Sigmoid colon (tissue), 6 donors: ENCODE measurements at regions not wholly inside any gene's neighbourhood (a gene's known extent, or its start where the extent isn't known, plus 50 kb on each side); places are given as distances from the start of the nearest gene placed in this dataset.

ENCODE experiments used
- DNase-seq: peaks from one replicate; pipeline ENCODE4 v3.0.0-alpha.2; 2019
- H3K27ac ChIP-seq, 4 donors: fragments of 200-600 bp; sonication (generic); one replicate each; pipeline ENCODE4 v1.5.1; 2016 to 2019; ENCODE audit warnings: mild to moderate bottlenecking in 1 of 4
- H3K27me3 ChIP-seq, 3 donors: fragments of 200-600 bp; sonication (generic); one replicate each; pipeline ENCODE4 v1.5.1; 2019; ENCODE audit warnings: mild to moderate bottlenecking in 1 of 3
- H3K36me3 ChIP-seq, 4 donors: fragments of 200-600 bp; sonication (generic); one replicate each; pipeline ENCODE4 v1.5.1; 2016 to 2019
- H3K4me1 ChIP-seq, 4 donors: fragments of 200-600 bp; sonication (generic); one replicate each; pipeline ENCODE4 v1.5.1; 2017 to 2019
- H3K4me3 ChIP-seq, 4 donors: fragments of 200-600 bp; sonication (generic); one replicate each; pipeline ENCODE4 v1.5.1; 2017 to 2019; ENCODE audit warnings: mild to moderate bottlenecking in 2 of 4, moderate library complexity in 1 of 4
- H3K9me3 ChIP-seq, 4 donors: fragments of 200-600 bp in 3 of 4; sonication (generic) in 3 of 4; one replicate each; pipeline versions ENCODE4 v1.5.1 to v1.6.1; 2013 to 2019
- EP300 ChIP-seq, 4 donors: sonication (generic); formaldehyde crosslinking; IDR thresholded peaks; one replicate each; pipeline ENCODE4 v1.6.1; 2017; ENCODE audit warnings: antibody characterized with exemption in 4 of 4
- POLR2A ChIP-seq, 2 donors: fragments of 450-650 bp; IDR thresholded peaks; one replicate each; pipeline ENCODE4 v1.6.1; 2016; ENCODE audit warnings: antibody characterized with exemption in 2 of 2, mild to moderate bottlenecking in 2 of 2, moderate library complexity in 2 of 2
- POLR2AphosphoS5 ChIP-seq, 4 donors: sonication (generic); formaldehyde crosslinking; IDR thresholded peaks; one replicate each; pipeline ENCODE4 v1.6.1; 2017; ENCODE audit warnings: antibody characterized with exemption in 4 of 4
- WGBS, 2 donors: extraction: QIAGEN DNeasy Blood & Tissue Kit; methylation state at CpG; one replicate each; pipeline ENCODE4 v1.1.7; 2013; 5-methylcytosine and 5-hydroxymethylcytosine counted together
- intact Hi-C: fragments of 100-400 bp; cut with DNase I; formaldehyde crosslinking; loops from one replicate; pipeline ENCODE4 v1.15.1; 2023
- TF ChIP-seq, protein P1 (sequence below), 4 experiments: fragments of 450-650 bp in 3 of 4; fragments of 200-600 bp in 1 of 4; IDR thresholded peaks; one replicate each; pipeline ENCODE4 v1.5.1; 2016 to 2019; ENCODE audit warnings: antibody characterized with exemption in 4 of 4, mild to moderate bottlenecking in 3 of 4, moderate library complexity in 2 of 4
- donor health status: healthy with polysubstance abuse.
- donor health status: healthy.

DNA sequence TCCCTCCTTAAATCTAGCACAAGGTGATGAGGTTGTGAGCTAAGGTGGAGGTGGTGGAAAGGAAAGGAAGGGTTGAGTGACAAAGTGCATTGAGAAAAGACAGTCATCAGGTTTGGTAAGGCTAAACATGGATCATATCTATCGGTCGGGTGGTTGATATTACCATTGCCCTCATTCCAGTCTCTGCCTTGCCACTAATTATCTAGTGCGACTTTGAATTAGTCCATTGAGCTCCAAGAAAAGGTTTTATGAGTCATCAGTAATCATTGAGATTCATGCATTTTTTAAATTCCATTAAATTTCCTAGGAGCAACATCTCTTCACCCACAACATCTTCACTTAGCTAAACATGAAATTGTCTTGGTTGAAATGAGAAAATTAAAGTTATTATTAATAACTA, 68.9 kb upstream of the FRMD4A start:
- DNase-seq, result no peak
- Histone ChIP-seq H3K36me3 (no peaks in the 10 kb centered on the region), H3K4me3 (no peak overlapping the region), H3K9me3 (no peaks in the 10 kb centered on the region), H3K27me3 (no peaks in the 10 kb centered on the region), H3K4me1 (peaks cover 0 to 9% (median 5%) of the 10 kb centered on the region in 4 donors), H3K27ac (no peak overlapping the region)
- intact Hi-C loops, result no loop called here
- TF ChIP-seq EP300 (IDR thresholded peaks at IDR 0.05), result no peak
- no peak for TF ChIP-seq POLR2A (IDR thresholded peaks at IDR 0.05)
- TF ChIP-seq, protein P1, sequence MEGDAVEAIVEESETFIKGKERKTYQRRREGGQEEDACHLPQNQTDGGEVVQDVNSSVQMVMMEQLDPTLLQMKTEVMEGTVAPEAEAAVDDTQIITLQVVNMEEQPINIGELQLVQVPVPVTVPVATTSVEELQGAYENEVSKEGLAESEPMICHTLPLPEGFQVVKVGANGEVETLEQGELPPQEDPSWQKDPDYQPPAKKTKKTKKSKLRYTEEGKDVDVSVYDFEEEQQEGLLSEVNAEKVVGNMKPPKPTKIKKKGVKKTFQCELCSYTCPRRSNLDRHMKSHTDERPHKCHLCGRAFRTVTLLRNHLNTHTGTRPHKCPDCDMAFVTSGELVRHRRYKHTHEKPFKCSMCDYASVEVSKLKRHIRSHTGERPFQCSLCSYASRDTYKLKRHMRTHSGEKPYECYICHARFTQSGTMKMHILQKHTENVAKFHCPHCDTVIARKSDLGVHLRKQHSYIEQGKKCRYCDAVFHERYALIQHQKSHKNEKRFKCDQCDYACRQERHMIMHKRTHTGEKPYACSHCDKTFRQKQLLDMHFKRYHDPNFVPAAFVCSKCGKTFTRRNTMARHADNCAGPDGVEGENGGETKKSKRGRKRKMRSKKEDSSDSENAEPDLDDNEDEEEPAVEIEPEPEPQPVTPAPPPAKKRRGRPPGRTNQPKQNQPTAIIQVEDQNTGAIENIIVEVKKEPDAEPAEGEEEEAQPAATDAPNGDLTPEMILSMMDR (IDR thresholded peaks at IDR 0.05), result no peak
- TF ChIP-seq POLR2AphosphoS5 (IDR thresholded peaks at IDR 0.05), result no peak
- WGBS, 2 donors, result 84 to 95% methylated on average over 3 of the region's 3 CpGs

DNA sequence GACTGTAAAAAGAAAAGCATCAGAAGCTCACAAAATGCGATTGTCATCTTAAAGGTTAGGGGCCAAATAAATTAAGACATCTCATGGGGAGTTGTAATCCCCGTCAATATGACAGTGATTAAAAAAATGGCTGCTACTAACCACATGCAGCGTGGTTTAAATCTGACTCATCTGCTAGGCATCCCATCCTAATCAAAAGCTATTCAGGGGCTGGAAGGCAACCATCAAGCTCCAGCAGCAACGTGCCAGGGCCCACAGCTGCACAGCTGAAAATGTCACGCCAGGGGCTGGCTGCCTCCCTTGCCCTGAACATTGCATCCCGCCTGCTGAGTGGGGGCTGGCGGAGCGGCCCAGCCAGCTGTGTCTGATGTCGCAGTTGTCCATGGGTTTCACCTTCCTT, 66.3 kb upstream of the FRMD4A start:
- peaks cover 0 to 9% (median 5%) of the 10 kb centered on the region in 4 donors for H3K4me1 ChIP-seq
- H3K4me3 ChIP-seq, result no peak overlapping the region
- DNase-seq, result no peak
- H3K27ac ChIP-seq, result peak overlapping the region in 2 of 4 donors; percentile 29 to 60
- intact Hi-C loops, result no loop called here
- H3K36me3 ChIP-seq, result no peaks in the 10 kb centered on the region
- H3K9me3 ChIP-seq, result no peaks in the 10 kb centered on the region
- WGBS, 2 donors, result 79 to 82% methylated on average over 9 of the region's 9 CpGs
- TF ChIP-seq POLR2AphosphoS5 (IDR thresholded peaks at IDR 0.05) (no peak), EP300 (IDR thresholded peaks at IDR 0.05) (no peak), POLR2A (IDR thresholded peaks at IDR 0.05) (no peak)
- TF ChIP-seq, protein P1 (IDR thresholded peaks at IDR 0.05), result no peak
- H3K27me3 ChIP-seq, result no peaks in the 10 kb centered on the region

DNA sequence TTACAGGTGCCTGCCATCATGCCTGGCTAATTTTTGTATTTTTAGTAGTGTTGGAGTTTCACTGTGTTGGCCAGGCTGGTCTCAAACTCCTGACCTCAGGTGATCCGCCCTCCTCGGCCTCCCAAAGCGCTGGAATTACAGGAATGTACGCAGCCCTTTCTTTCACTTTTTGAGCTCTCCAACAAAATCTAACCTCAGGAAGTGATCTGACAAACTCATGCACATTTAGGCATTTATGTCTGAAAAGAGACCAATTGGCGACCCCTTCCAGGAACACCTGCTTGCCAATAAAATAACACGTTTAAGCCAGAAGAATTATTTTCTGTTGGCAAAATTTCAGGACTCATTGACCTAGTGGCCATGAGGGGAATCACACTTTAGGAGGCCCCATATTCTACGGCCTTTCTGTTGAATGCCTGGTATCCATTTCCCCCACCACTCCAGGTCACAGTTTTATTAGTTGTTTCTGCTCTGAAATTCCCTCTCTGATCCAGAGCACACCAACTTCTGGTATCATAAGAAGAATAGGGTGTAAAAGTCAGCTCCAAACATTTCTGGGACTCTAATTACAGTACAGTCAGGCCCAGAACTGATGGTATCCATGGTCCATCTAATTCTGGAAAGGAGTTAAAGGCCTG, 65.8 kb upstream of the FRMD4A start:
- H3K27me3 ChIP-seq, result no peaks in the 10 kb centered on the region

DNA sequence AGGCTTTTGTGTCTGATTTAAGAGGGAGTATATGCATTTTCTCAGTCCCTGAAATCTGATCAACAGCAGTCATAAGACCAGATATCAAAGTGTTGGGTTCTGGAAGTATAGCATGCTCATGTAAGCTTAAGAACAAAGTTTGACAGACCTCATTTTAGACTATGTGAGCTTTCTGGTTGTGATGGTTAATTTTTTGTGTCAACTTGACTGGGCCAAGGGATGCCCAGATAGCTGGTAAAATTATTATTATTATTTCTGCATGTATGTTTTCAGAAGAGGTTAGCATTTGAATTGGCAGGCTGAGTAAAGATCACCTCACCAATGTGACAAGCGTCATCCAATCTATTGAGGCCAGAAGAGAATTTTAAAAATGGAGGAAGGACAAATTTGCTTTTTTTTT, 63.5 kb upstream of the FRMD4A start:
- intact Hi-C loops, result no loop called here
- Histone ChIP-seq H3K4me3 (no peak overlapping the region), H3K36me3 (no peaks in the 10 kb centered on the region), H3K27me3 (no peaks in the 10 kb centered on the region), H3K27ac (no peak overlapping the region), H3K9me3 (no peaks in the 10 kb centered on the region), H3K4me1 (peaks cover 0 to 9% (median 5%) of the 10 kb centered on the region in 4 donors)
- 95 to 99% methylated on average over 1 of the region's 1 CpG for WGBS, 2 donors
- DNase-seq, result no peak
- TF ChIP-seq POLR2AphosphoS5 (IDR thresholded peaks at IDR 0.05), result no peak
- no peak for TF ChIP-seq POLR2A (IDR thresholded peaks at IDR 0.05)
- TF ChIP-seq, protein P1 (IDR thresholded peaks at IDR 0.05), result no peak
- no peak for TF ChIP-seq EP300 (IDR thresholded peaks at IDR 0.05)

More for the DNA sequence above, 65.8 kb upstream of the FRMD4A start:
- Histone ChIP-seq H3K27ac (peak overlapping the region in 2 of 4 donors; percentile 29 to 60), H3K9me3 (no peaks in the 10 kb centered on the region), H3K4me1 (peaks cover 0 to 9% (median 5%) of the 10 kb centered on the region in 4 donors), H3K36me3 (no peaks in the 10 kb centered on the region), H3K4me3 (no peak overlapping the region)
- intact Hi-C loops, result no loop called here
- 72 to 81% methylated on average over 7 of the region's 7 CpGs for WGBS, 2 donors
- no peak for TF ChIP-seq POLR2A (IDR thresholded peaks at IDR 0.05)
- TF ChIP-seq, protein P1 (IDR thresholded peaks at IDR 0.05), result peak in 1 of 4 experiments; percentile 14
- no peak for TF ChIP-seq POLR2AphosphoS5 (IDR thresholded peaks at IDR 0.05)
- TF ChIP-seq EP300 (IDR thresholded peaks at IDR 0.05), result no peak
- DNase-seq, result no peak

DNA sequence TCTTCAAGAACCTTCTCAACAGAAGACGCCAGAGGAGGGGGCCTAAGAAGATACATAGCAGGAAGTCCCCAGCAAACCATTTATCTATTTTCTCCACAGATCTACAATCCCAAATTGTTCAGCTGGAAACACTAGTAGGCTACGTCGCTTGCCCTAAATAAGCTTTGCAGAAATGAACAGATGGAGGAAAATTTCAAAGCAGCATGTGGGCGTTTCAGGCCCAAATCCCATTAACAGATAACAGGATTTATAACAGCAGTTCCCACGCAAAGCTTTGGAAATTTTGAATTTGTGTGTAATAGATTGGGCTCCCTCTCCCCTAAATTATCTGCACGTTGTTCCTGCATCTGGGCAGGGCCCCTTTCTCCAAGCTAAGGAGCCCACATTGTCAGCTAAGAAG, 60.6 kb upstream of the FRMD4A start:
- Histone ChIP-seq H3K36me3 (no peaks in the 10 kb centered on the region), H3K4me1 (peaks cover 0 to 4% (median 0%) of the 10 kb centered on the region in 4 donors), H3K27ac (no peak overlapping the region), H3K27me3 (no peaks in the 10 kb centered on the region), H3K4me3 (no peak overlapping the region), H3K9me3 (no peaks in the 10 kb centered on the region)
- DNase-seq, result no peak
- TF ChIP-seq POLR2AphosphoS5 (IDR thresholded peaks at IDR 0.05) (no peak), EP300 (IDR thresholded peaks at IDR 0.05) (no peak), POLR2A (IDR thresholded peaks at IDR 0.05) (no peak)
- TF ChIP-seq, protein P1 (IDR thresholded peaks at IDR 0.05), result no peak
- intact Hi-C loops, result no loop called here
- 83 to 88% methylated on average over 6 of the region's 6 CpGs for WGBS, 2 donors
